Stimulated activated CD4-positive, alpha-beta T cell treated with anti-CD3 and anti-CD28 coated beads, Interleukin-4, amount 100 ng/mL, for 24 hours (primary cell): ENCODE measurements at regions not wholly inside any gene's neighbourhood (a gene's known extent, or its start where the extent isn't known, plus 50 kb on each side); places are given as distances from the start of the nearest gene placed in this dataset.

Experiments used
- DNase-seq: peaks from one replicate; pipeline ENCODE4 v3.0.0-alpha.2; 2020

GRCh38 chr16:80171199-80171598, 369.6 kb upstream of the DYNLRB2 start:
- DNase-seq: no peak

- DNase-seq: no peak
Measured at GRCh38 chr16:80167657-80168390, 373.0 kb upstream of the DYNLRB2 start.

GRCh38 chr16:80166082-80166481, 374.7 kb upstream of the DYNLRB2 start:
- no peak for DNase-seq

DNA sequence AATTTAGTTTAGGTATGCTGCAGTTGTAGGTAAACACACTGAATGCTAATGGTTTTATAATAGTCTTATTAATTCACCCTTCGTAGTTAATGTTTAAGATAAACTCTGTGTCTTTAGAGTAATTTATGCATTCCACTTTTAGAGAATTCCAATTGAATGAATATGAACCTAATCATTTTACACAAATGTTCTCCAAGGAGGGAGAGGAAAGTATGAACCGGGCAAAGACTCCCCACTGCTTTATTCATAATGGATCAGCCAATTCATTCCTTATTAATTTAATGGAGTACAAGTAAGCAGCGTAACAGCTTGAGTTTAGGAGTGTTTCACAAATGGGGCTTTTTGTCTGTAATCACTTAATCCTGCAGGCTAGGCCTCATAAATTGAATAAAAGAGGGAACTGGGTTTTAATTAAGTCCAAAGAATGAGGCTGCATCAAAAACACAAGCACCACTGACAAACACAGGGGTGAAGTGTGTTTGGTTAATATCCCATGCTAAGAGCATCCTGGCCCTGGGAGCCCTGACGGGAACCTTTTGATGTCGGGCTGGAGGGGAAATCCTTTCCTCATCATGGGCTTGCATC, 375.7 kb upstream of the DYNLRB2 start:
- no peak for DNase-seq

DNA sequence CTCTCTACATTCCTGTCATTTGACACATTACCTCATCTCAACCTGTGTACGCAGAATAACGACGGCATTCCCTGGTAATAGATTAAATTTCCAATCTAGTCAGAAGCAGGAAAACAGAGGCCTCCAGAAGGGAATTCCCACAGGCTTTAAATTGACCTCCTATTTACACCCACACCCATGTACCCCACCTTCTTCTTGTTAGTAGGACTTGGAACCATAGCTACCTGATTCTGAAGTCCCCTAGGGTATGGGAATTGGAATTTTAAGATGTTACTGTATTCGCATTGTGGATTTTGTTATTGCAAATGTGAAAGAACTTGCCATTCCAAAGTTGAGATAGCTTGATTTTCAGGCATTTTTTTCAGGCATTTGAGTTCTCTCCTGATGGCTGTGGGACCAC, 377.5 kb upstream of the DYNLRB2 start:
- DNase-seq: no peak

DNA sequence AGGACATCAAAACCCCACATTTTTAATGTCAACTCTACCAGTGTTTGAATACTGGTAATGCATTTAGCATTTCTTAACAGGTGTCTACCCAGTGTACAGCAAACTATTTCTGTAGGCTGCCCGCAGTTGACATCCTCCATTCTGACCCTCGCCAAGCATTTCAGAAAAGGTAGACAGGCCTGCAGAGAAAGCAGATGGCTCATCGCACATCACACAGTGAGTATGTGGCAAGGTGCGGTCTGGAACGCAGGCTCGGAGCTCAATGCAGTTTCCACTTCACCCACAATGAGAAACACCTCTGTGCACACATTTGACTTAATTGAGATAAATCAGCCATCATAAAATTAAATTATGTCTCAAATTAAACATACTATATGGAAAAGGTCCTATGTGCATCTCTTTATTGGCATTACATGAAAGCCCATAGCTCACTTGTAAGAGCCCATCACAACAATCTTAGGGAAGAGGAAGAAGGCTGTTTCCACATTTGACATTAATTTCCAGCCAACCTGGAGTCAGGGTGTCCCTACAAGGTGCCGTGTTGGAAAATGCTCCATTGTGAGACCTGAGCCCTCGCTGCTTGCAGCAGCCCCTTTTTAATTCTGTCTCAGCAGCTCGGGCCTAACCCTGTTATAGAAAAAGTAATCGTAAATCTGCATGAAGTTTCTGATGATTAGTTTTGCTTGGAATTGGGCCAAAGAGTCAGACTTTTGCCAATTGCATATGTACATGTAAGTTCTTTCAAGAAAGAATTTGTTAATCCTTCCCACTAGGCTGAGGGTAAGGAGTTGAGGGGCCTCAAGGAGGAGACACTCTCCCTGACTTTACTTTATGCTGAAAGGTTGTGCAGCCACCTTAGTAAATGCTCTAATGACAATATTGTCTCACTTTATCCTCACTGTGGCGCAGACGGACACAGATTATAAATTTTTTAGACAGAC, 378.7 kb upstream of the DYNLRB2 start:
- no peak for DNase-seq

GRCh38 chr16:80158766-80159165, 382.0 kb upstream of the DYNLRB2 start:
- no peak for DNase-seq

DNA sequence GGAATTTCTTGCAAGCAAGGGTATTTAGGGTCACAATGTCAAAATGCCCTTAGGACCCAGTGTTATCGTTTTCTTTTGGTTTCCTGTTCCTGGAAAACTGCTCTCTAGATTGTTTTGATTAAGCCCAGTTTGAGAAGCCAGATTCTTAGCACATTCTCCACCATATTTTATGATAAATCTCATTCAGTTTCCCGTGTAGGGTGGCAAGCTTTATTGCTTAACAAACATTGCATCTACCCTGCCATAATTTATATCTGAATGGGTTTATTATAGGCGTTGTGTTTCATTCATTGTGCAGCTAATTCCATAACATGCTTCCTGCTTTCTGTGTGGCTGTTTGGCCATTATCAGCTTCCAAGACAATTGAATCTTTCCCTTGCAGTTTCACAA, 389.1 kb upstream of the DYNLRB2 start:
- no peak for DNase-seq

GRCh38 chr16:80150978-80151721, 389.6 kb upstream of the DYNLRB2 start:
- no peak for DNase-seq

- DNase-seq: no peak
Measured at GRCh38 chr16:80148826-80149225, 392.0 kb upstream of the DYNLRB2 start.

- DNase-seq: no peak
Measured at GRCh38 chr16:80147026-80147655, 393.7 kb upstream of the DYNLRB2 start.

- no peak for DNase-seq
Measured at GRCh38 chr16:80144191-80144590, 396.6 kb upstream of the DYNLRB2 start.

GRCh38 chr16:80142940-80143339, 397.9 kb upstream of the DYNLRB2 start:
- DNase-seq: no peak

DNA sequence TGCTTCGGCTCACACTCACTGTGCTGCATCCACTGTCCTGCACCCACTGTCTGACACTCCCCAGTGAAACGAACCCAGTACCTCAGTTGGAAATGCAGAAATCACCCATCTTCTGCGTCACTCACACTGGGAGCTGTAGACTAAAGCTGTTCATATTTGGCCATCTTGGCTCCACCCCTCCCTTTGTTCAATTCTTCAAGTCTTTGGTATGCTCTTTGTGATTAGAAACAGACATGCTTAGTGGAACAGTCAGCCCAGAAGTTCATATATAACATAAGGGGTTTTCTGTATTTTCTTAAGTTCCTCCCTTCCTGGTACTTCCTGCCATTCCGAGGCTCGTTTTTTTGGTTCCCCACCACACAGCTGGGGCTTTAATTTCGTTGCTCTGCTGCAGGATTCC, 398.5 kb upstream of the DYNLRB2 start:
- DNase-seq: no peak

- no peak for DNase-seq
Measured at GRCh38 chr16:80129791-80130190, 411.0 kb upstream of the DYNLRB2 start.

DNA sequence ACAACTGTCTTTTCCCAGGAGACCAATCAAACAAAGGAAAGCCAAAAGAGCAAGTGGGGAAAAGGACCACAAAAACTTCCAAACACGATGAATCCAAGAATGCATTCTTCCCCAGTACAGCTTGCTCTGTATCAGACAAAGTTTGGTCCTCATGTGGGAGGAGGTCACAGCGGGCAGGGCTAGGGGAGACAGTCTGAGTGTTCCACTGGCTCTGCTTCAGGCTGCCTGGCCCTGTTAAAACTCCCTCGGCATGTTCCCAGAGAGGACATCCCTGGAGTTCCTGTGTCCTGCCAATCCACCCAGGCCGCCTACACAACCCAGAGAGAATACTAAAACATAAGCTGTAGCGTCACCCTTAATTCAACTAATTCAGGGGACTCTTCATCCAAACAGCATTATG, 415.1 kb upstream of the DYNLRB2 start:
- no peak for DNase-seq

GRCh38 chr16:80123189-80123588, 417.6 kb upstream of the DYNLRB2 start:
- no peak for DNase-seq

DNA sequence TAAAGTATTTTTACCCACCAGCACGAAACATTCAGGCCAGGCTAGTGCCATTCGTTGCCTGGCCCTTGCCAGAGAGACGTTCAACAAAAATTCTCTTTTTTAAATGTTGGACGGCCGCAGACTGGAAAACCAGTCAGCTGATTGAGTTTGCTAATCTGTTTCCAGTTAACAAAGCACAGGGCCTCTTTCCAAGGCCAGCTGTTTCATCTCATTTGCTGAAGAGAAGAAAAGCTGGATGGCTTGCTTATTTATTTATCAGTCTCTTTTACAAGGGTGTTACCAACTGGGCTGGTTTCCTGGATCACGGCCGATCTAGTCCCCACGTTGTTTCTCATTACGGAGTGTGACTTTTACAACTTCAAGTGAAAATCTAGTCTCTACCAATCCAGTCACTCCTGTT, 418.7 kb upstream of the DYNLRB2 start:
- DNase-seq: no peak

DNA sequence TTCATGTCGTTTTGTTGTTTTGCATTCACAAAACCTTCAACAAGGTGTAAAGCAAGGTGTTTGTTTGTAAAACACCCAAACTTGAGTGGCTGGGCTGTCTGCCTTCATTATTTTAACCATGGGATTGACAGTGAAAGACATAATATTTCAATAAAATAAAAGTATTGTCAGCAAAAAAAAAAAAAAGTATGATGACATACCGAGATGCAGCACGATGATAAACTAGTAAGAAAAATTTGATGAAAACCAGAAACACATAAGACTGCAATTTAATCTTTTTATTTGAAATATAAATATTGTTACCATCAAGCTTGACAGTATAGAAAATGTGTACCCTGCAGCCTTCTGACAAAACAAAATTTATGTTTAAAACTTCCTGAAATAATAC, 419.3 kb upstream of the DYNLRB2 start:
- no peak for DNase-seq

GRCh38 chr16:80120899-80121521, 419.8 kb upstream of the DYNLRB2 start:
- DNase-seq: no peak

DNA sequence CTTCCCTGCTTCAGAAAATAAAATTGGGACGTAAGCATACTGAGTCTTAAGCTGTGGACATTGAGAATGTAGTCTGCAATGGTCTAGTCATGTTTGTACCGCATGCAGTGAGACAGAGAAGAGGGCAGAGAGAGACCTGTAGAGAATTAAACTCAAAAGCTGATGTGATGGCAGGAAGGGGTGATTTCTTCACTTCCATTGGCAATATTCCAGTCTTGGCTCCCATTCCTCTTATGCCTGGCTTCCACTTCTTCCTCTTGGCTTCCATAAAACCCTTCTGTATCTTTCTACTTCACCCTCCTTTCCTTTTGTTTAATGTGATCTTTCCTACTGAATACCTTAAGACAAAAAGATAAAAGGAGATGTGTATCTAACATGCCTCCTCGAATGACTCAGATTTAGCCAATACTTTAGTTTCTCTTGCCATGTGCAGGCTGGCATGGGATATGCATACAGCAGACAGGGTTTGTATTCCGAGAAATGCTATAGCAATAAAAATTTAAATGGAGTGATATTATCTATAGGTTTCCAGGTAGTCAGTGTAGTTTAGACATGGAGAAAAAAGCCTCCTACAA, 423.1 kb upstream of the DYNLRB2 start:
- no peak for DNase-seq

DNA sequence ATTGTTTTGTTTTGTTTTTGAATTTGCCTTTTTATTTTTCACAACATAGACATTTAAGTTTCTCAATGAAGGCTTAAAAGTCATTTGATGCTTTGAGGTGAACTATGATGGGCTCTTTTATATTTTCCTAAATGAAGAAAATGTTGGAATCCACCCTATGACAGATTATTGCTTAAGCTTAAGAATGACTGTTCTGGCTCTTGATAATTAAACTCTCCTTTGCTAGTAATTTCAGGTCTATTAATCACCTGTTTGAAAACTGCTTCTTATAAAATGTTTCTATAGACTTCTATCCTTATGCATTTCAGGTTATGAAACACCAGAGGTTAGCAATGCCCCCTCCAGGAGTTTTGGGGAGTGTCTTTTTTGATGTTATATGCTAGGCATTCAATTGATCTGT, 424.1 kb upstream of the DYNLRB2 start:
- no peak for DNase-seq
